A204.1 (cell line): ENCODE measurements at regions not wholly inside any gene's neighbourhood (a gene's known extent, or its start where the extent isn't known, plus 50 kb on each side); places are given as distances from the start of the nearest gene placed in this dataset.
"Not testable (repeated sequence)": the region's sequence is repeated elsewhere in the genome, so short reads cannot be mapped to it uniquely, and the experiment has no call there.

ENCODE experiments used
- FAIRE-seq: peaks from 2 replicates; lab custom pipeline; 2012; peaks lifted over from hg19 to GRCh38; lab: Jason Lieb, UNC

DNA sequence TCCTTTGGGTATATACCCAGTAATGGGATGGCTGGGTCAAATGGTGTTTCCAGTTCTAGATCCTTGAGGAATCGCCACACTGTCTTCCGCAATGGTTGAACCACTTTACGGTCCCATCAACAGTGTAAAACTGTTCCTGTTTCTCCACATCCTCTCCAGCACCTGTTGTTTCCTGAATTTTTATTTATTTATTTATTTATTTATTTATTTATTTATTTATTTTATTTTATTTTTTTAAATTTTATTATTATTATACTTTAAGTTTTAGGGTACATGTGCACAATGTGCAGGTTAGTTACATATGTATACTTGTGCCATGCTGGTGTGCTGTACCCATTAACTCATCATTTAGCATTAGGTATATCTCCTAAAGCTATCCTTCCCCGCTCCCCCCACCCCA, 456.0 kb downstream of the SEMA3D start:
- FAIRE-seq = not testable (repeated sequence)

GRCh38 chr7:84729284-84729683, 457.6 kb downstream of the SEMA3D start:
- FAIRE-seq = no peak

GRCh38 chr7:84722734-84723133, 464.1 kb downstream of the SEMA3D start:
- FAIRE-seq = no peak

DNA sequence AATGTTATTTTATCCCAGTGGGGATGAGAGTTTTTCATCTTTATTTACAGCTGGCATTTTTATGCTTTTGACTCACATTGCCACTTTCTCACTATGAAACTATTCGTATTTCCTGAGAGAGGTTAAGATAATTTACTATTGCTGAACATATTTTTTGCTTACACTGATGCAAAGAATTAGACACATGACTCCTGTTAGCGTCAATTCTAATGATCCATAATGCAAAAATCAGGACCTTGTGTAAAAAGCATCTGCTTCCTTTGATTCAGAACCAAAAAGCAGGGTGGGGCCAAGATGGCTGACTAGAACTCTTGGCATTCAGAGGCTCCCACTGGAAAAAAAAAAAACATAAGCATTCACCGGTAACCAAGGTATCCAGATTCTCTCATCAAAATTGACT, 464.8 kb downstream of the SEMA3D start:
- no peak for FAIRE-seq

- FAIRE-seq = no peak
These were observed 466.3 kb downstream of the SEMA3D start for GRCh38 chr7:84720456-84721097.

DNA sequence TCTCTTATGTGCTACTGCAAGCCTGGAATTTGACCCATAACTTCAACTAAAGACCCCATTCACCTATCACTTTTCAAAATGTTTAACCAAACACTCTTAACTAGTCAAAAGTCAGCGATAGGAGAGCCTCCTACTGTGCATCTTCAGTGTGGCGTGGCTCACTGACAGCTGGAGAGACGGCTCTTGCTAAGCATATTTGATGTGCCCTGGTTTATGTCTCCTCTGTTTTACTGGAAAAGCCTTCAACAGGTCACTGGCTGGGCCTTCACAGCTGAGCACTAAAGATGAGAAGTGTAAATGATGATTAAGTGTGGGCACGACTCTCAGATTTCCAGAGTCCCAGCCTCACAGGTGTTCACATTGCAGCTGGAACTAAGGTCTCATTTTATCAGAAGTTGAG, 472.1 kb downstream of the SEMA3D start:
- no peak for FAIRE-seq

DNA sequence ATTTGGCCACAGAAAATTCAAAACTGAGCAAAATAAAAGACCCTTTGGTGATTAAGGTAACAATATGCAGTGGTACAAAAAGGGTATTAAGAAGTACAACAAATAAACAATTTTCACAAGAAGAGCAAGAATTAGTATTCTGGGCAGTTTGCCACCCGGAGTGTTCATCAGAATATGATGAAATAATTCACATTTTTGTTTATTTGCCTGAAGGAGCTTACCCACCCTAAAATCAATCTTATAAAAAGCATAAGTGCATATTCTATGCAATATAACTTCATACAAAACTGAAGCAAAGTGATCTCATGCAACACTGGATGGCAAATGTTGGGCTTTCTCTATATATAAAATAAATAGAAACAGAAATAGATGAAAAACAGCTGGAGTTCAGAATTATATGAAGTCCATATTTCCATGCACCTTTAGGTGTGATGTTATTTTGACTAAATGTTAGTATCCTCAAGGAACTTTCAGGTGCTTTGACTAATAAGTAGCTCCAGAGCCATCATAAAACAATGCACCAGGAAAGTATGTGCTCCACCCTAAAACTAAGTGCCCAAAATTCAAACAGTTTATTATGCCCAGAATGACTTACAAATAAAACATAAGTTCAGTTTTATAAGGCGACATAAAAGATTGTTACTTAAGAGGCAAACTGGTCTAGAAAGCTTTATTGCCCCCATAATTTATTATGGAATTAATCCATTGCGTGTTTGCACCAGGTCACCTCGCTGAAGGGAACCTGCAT, 474.3 kb downstream of the SEMA3D start:
- no peak for FAIRE-seq

GRCh38 chr7:84710538-84710937, 476.3 kb downstream of the SEMA3D start:
- FAIRE-seq = not testable (repeated sequence)

DNA sequence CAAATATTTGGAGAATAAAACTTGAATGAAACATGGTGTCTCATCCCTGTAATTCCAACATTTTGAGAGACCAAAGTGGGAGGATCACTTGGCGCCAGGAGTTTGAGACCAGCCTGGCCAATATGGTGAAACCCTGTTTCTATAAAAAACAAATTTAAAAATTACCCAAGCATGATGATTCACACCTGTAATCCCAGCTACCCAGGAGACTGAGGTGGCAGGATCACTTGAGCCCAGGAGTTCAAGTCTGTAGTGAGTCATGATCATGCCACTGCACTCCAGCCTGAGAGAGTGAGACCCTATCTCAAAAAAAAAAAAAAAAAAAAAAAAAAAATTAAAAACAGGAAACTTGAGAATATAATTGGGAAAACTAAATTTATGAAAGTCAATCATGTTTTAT, 481.1 kb downstream of the SEMA3D start:
- no peak for FAIRE-seq

DNA sequence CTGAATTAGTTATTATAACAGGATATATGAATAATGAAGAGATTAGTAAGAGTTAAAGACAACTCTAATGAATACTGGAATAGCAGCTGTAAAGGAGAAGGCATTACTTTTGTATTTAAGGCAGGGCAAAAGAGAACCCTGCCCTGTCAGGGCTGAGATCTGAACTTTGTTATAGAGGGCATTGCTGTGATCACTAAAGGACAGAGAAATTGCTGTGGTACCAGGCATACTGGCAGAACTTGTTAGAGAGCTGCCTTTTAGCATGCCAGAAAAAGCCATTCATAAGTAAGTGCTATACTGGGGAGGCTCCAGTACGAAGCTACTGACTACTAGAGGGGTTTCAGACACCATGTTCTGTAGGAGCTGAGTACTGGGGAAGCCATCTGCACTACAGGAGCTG, 481.8 kb downstream of the SEMA3D start:
- no peak for FAIRE-seq

GRCh38 chr7:84704380-84704779, 482.5 kb downstream of the SEMA3D start:
- no peak for FAIRE-seq

GRCh38 chr7:84701524-84702306, 485.1 kb downstream of the SEMA3D start:
- FAIRE-seq = no peak

GRCh38 chr7:84700563-84701370, 486.1 kb downstream of the SEMA3D start:
- no peak for FAIRE-seq

DNA sequence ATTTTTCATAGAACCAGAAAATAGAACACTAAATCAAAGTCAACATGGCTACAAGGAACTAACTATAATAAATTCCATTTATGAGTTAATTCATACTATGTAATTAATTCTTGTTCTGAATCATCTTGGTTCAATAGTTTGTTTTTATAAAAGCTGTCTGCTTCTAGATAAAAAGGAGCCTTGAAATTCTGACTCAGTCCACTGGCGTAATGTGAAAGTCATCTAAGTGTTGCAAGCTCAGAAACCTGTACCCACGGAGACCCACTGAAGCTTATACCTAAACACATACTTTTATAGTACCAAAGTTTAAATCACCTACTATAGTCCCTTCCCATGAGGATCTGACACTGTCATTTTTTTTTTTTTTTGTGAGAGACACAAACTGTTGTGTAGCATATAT, 489.4 kb downstream of the SEMA3D start:
- FAIRE-seq = no peak

- no peak for FAIRE-seq
These were observed 493.4 kb downstream of the SEMA3D start for GRCh38 chr7:84693483-84693882.

DNA sequence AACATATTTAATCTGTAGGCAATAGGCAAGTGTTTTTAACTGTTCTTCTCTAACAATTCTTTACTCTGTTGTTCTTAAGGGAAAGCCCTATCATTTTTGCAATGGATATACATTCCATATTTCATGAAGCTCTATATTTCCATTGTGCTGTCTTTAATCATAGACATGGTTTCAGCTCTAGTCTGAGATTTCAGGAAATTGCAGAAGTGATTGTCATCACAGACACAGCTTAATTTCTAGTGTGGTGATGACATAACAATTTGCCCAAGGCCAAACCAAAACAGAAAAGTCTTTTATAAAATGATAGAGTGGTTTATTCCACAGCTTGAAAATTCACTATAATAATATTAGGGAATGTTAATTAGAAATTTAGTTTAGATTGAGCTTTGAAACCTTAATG, 494.1 kb upstream of the SEMA3A start:
- FAIRE-seq = no peak

GRCh38 chr7:84686373-84686772, 491.8 kb upstream of the SEMA3A start:
- no peak for FAIRE-seq

DNA sequence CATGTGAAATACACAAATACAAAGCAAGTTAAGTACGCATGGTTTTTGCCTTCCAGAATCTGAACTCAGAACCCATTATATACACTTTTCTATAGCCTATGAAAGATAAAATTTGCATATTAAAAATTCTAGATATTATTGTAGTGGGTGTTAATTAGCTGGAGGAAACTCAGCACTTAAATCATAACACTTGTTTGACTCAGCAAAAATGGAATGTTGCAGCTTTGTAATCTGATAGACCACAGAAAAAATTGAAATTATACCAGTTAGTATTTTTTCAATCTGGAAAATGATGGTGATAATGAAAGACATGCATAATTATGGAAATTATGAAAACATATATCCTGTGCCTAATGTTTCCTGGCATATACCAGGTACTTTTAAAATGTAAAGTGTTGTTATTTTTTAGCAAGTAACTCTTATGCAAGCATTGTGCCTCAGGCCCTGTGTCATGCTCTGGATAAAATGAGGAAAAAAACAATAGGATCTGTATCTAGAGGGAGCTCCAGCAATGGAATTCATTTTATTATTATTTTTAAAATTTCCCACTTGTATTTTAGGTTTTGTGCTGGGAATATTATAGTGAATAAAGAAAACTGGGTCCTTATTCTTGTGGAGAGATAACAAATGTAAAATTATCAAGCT, 490.4 kb upstream of the SEMA3A start:
- no peak for FAIRE-seq

DNA sequence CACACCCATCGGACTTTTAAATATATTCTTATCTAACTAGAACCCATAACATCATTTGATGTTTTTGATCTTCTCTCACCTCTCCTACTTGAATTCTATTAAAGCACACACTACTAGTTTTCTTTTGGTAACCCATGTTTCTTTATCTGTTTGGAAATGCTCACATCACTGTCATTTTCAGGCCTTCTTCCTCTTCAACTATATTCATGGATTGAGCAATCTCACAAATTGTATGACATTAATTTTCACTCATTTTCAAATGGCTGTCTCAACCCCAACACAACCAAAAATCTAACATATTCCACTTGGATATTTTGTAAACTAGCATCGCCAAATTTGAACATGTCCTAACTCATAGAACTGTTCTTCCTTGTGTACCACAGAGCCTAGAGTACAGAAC, 488.0 kb upstream of the SEMA3A start:
- no peak for FAIRE-seq

GRCh38 chr7:84678841-84679240, 484.3 kb upstream of the SEMA3A start:
- FAIRE-seq = no peak

DNA sequence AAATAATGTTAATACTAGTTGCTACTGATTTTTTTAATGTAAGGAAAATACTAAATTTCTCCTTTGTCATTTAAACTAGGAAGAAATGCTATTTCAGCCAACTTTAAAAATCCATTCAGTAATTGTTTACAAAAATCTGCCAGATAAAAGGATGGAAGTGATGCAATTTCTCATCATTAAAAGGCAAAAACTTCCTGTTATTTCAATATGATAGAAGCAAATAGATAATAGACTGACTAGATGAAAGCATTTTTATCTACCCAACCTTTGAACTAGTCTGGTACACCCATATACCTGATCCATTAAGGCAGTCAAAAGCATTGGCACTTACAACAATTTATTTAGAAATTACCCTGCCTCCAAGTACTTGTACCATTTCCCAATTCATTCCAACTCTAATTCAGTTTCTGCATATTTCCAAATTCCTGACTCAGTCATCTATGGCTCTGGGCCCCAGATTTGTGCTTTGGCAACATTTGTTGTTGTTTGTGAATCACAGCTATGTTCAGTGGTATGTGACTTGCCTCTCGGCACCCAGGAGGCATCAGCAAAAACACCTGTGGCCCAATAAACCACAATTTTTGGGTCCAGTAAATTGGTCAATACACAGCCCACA, 482.6 kb upstream of the SEMA3A start:
- FAIRE-seq = no peak

GRCh38 chr7:84675633-84676034, 481.0 kb upstream of the SEMA3A start:
- FAIRE-seq = no peak
